NT2/D1 (cell line): ENCODE measurements at regions not wholly inside any gene's neighbourhood (a gene's known extent, or its start where the extent isn't known, plus 50 kb on each side); places are given as distances from the start of the nearest gene placed in this dataset.

ENCODE experiments used
- SUZ12 ChIP-seq: IDR thresholded peaks from 2 replicates; pipeline ENCODE4 v1.6.1; 2011; ENCODE audit not compliant: insufficient read length, insufficient read depth; ENCODE audit errors: extremely low read depth
- ZNF274 ChIP-seq: IDR thresholded peaks from 2 replicates; pipeline ENCODE4 v1.6.1; 2011; ENCODE audit warnings: mild to moderate bottlenecking, low read depth, low read length

DNA sequence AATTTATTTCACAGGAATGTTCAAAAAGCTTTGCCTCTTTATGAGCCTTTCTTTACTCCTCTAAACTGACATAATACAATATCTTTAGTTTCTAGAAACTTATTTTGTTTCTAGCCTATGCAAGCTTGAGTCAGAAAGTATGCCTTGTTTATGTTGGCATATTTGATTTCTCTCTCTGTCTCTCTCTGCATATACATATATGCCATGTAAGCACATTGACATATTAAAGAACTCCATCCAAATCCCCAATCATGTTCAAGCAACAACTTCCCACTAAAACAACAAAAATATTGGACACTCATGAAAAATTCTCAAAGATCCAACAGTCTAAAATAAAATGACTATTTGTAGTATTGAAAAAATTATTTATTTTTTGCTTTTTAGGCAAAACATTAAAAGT is 1651.2 kb upstream of the ACVR2A start:
- no peak for TF ChIP-seq SUZ12
- TF ChIP-seq ZNF274 = no peak
